GM10266 (cell line): ENCODE measurements at regions not wholly inside any gene's neighbourhood (a gene's known extent, or its start where the extent isn't known, plus 50 kb on each side); places are given as distances from the start of the nearest gene placed in this dataset.

ENCODE experiments used
- DNase-seq: peaks from one replicate; pipeline ENCODE4 v3.0.0; 2012; ENCODE audit errors: extremely low spot score
- CTCF ChIP-seq: IDR thresholded peaks from 2 replicates; pipeline ENCODE4 v1.5.1; 2012; ENCODE audit warnings: mild to moderate bottlenecking, low read depth; ENCODE audit not compliant: control insufficient read depth, insufficient read depth; ENCODE audit errors: missing control alignments

GRCh38 chr10:111432588-111432987 is 355.8 kb downstream of the ADRA2A start:
- no peak for DNase-seq
- TF ChIP-seq CTCF: no peak

GRCh38 chr10:111435871-111436270 is 359.0 kb downstream of the ADRA2A start:
- no peak for TF ChIP-seq CTCF
- no peak for DNase-seq

GRCh38 chr10:111439034-111439842 is 362.4 kb downstream of the ADRA2A start:
- TF ChIP-seq CTCF: no peak
- DNase-seq: no peak

- DNase-seq: no peak
- TF ChIP-seq CTCF: no peak
Observed at GRCh38 chr10:111440501-111440900, 363.7 kb downstream of the ADRA2A start.

GRCh38 chr10:111445667-111446066 is 368.8 kb downstream of the ADRA2A start:
- TF ChIP-seq CTCF: no peak

GRCh38 chr10:111446966-111447365 is 370.1 kb downstream of the ADRA2A start:
- DNase-seq: no peak
- TF ChIP-seq CTCF: no peak

More at GRCh38 chr10:111445667-111446066, 368.8 kb downstream of the ADRA2A start:
- DNase-seq: no peak

GRCh38 chr10:111452153-111452552 is 375.3 kb downstream of the ADRA2A start:
- no peak for DNase-seq
- TF ChIP-seq CTCF: no peak
